ENCODE measurements at regions not wholly inside any gene's neighbourhood (a gene's known extent, or its start where the extent isn't known, plus 50 kb on each side); places are given as distances from the start of the nearest gene placed in this dataset.

- TF ChIP-seq, protein P1, sequence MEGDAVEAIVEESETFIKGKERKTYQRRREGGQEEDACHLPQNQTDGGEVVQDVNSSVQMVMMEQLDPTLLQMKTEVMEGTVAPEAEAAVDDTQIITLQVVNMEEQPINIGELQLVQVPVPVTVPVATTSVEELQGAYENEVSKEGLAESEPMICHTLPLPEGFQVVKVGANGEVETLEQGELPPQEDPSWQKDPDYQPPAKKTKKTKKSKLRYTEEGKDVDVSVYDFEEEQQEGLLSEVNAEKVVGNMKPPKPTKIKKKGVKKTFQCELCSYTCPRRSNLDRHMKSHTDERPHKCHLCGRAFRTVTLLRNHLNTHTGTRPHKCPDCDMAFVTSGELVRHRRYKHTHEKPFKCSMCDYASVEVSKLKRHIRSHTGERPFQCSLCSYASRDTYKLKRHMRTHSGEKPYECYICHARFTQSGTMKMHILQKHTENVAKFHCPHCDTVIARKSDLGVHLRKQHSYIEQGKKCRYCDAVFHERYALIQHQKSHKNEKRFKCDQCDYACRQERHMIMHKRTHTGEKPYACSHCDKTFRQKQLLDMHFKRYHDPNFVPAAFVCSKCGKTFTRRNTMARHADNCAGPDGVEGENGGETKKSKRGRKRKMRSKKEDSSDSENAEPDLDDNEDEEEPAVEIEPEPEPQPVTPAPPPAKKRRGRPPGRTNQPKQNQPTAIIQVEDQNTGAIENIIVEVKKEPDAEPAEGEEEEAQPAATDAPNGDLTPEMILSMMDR (IDR thresholded peaks at IDR 0.05) = no peak
- no peak for TF ChIP-seq POLR2A (IDR thresholded peaks at IDR 0.05)
- TF ChIP-seq POLR2AphosphoS5 (IDR thresholded peaks at IDR 0.05) = no peak
Measured at GRCh38 chr13:106095919-106096318, 439.5 kb downstream of the EFNB2 start.

Measured in breast epithelium (tissue), 3 donors.